NCI-H2029 treated with DMSO at 0.1 percent for 48 hours (cell line): ENCODE measurements at regions not wholly inside any gene's neighbourhood (a gene's known extent, or its start where the extent isn't known, plus 50 kb on each side); places are given as distances from the start of the nearest gene placed in this dataset.
A peak's percentile ranks its signal among the peaks of the same experiment; 100 is the strongest.
"Not testable (repeated sequence)": the region's sequence is repeated elsewhere in the genome, so short reads cannot be mapped to it uniquely, and the experiment has no call there.

Experiments
- DNase-seq: peaks from one replicate; lab custom pipeline; 2025; lab: John Stamatoyannopoulos, UW

GRCh38 chr4:27121830-27122229, 261.2 kb downstream of the STIM2 start:
- no peak for DNase-seq

- DNase-seq: no peak
Observed at GRCh38 chr4:27123123-27123768, 262.6 kb downstream of the STIM2 start.

- DNase-seq: no peak
Observed at GRCh38 chr4:27123769-27124124, 263.1 kb downstream of the STIM2 start.

GRCh38 chr4:27126895-27127294, 266.3 kb downstream of the STIM2 start:
- not testable (repeated sequence) for DNase-seq

- no peak for DNase-seq
Observed at GRCh38 chr4:27128443-27128842, 267.8 kb downstream of the STIM2 start.

GRCh38 chr4:27129871-27130366, 269.3 kb downstream of the STIM2 start:
- DNase-seq: no peak

- no peak for DNase-seq
Observed at GRCh38 chr4:27132497-27132896, 271.9 kb downstream of the STIM2 start.

- DNase-seq: no peak
Observed at GRCh38 chr4:27140486-27140885, 279.8 kb downstream of the STIM2 start.

GRCh38 chr4:27141530-27141929, 280.9 kb downstream of the STIM2 start:
- DNase-seq: no peak

GRCh38 chr4:27142841-27143240, 282.2 kb downstream of the STIM2 start:
- DNase-seq: no peak

- no peak for DNase-seq
Observed at GRCh38 chr4:27145597-27145996, 285.0 kb downstream of the STIM2 start.

GRCh38 chr4:27148211-27148895, 287.7 kb downstream of the STIM2 start:
- no peak for DNase-seq

- no peak for DNase-seq
Observed at GRCh38 chr4:27149541-27150212, 289.0 kb downstream of the STIM2 start.

- DNase-seq: no peak
Observed at GRCh38 chr4:27152703-27153102, 292.1 kb downstream of the STIM2 start.

GRCh38 chr4:27154706-27155105, 294.1 kb downstream of the STIM2 start:
- DNase-seq: no peak

GRCh38 chr4:27161191-27161590, 300.6 kb downstream of the STIM2 start:
- no peak for DNase-seq

GRCh38 chr4:27168783-27169182, 308.1 kb downstream of the STIM2 start:
- DNase-seq: no peak

- DNase-seq: no peak
Observed at GRCh38 chr4:27173280-27173679, 312.6 kb downstream of the STIM2 start.

- DNase-seq: peak; percentile 51
Observed at GRCh38 chr4:27176400-27176799, 315.8 kb downstream of the STIM2 start.

GRCh38 chr4:27176881-27177280, 316.2 kb downstream of the STIM2 start:
- DNase-seq: no peak

GRCh38 chr4:27178061-27178460, 317.4 kb downstream of the STIM2 start:
- DNase-seq: no peak

- no peak for DNase-seq
Observed at GRCh38 chr4:27181693-27182092, 321.1 kb downstream of the STIM2 start.

GRCh38 chr4:27182211-27182610, 321.6 kb downstream of the STIM2 start:
- no peak for DNase-seq
